ENCODE measurements at regions not wholly inside any gene's neighbourhood (a gene's known extent, or its start where the extent isn't known, plus 50 kb on each side); places are given as distances from the start of the nearest gene placed in this dataset.

- no peak overlapping the region for H3K4me3 ChIP-seq (ENCODE audit: low read depth in 1 of 2, low read length in 2 of 2)
- no peaks in the 10 kb centered on the region for H3K36me3 ChIP-seq (ENCODE audit: insufficient read depth, low read length)
- no peak overlapping the region for H3K27ac ChIP-seq (ENCODE audit: low read depth, low read length)
- no peaks in the 10 kb centered on the region for H3K27me3 ChIP-seq (ENCODE audit: control insufficient read depth in 1 of 2, insufficient read depth in 2 of 2, low read length in 2 of 2)
- no peak overlapping the region for H3K9ac ChIP-seq (ENCODE audit: low read length)
- peaks cover 34% of the 10 kb centered on the region for H3K4me1 ChIP-seq (ENCODE audit: insufficient read depth, low read length)
- H3K9me3 ChIP-seq (ENCODE audit: low read length): no peaks in the 10 kb centered on the region
These were observed 246.3 kb upstream of the KLF4 start for GRCh38 chr9:107735821-107736220.

- Histone ChIP-seq H3K9ac (ENCODE audit: low read length) (no peak overlapping the region), H3K27me3 (ENCODE audit: control insufficient read depth in 1 of 2, insufficient read depth in 2 of 2, low read length in 2 of 2) (no peaks in the 10 kb centered on the region), H3K27ac (ENCODE audit: low read depth, low read length) (peak overlapping the region; percentile 40), H3K4me1 (ENCODE audit: insufficient read depth, low read length) (peaks cover 23% of the 10 kb centered on the region), H3K36me3 (ENCODE audit: insufficient read depth, low read length) (no peaks in the 10 kb centered on the region), H3K4me3 (ENCODE audit: low read depth in 1 of 2, low read length in 2 of 2) (no peak overlapping the region), H3K9me3 (ENCODE audit: low read length) (no peaks in the 10 kb centered on the region)
These were observed 244.9 kb upstream of the KLF4 start for GRCh38 chr9:107734256-107735013.

GRCh38 chr9:107733523-107733894 is 243.9 kb upstream of the KLF4 start:
- H3K9ac ChIP-seq (ENCODE audit: low read length): peak overlapping the region; percentile 17
- H3K4me3 ChIP-seq (ENCODE audit: low read depth in 1 of 2, low read length in 2 of 2): peak overlapping the region; percentile 3 to 55
- no peaks in the 10 kb centered on the region for H3K9me3 ChIP-seq (ENCODE audit: low read length)
- H3K4me1 ChIP-seq (ENCODE audit: insufficient read depth, low read length): peaks cover 23% of the 10 kb centered on the region
- H3K27me3 ChIP-seq (ENCODE audit: control insufficient read depth in 1 of 2, insufficient read depth in 2 of 2, low read length in 2 of 2): no peaks in the 10 kb centered on the region
- no peaks in the 10 kb centered on the region for H3K36me3 ChIP-seq (ENCODE audit: insufficient read depth, low read length)
- peak overlapping the region; percentile 50 for H3K27ac ChIP-seq (ENCODE audit: low read depth, low read length)

- Histone ChIP-seq H3K9me3 (ENCODE audit: low read length) (no peaks in the 10 kb centered on the region), H3K27ac (ENCODE audit: low read depth, low read length) (peak overlapping the region; percentile 50), H3K4me1 (ENCODE audit: insufficient read depth, low read length) (peaks cover 23% of the 10 kb centered on the region), H3K27me3 (ENCODE audit: control insufficient read depth in 1 of 2, insufficient read depth in 2 of 2, low read length in 2 of 2) (no peaks in the 10 kb centered on the region), H3K36me3 (ENCODE audit: insufficient read depth, low read length) (no peaks in the 10 kb centered on the region), H3K9ac (ENCODE audit: low read length) (peak overlapping the region; percentile 17), H3K4me3 (ENCODE audit: low read depth in 1 of 2, low read length in 2 of 2) (peak overlapping the region; percentile 3 to 55)
These were observed 243.4 kb upstream of the KLF4 start for GRCh38 chr9:107732781-107733522.

DNA sequence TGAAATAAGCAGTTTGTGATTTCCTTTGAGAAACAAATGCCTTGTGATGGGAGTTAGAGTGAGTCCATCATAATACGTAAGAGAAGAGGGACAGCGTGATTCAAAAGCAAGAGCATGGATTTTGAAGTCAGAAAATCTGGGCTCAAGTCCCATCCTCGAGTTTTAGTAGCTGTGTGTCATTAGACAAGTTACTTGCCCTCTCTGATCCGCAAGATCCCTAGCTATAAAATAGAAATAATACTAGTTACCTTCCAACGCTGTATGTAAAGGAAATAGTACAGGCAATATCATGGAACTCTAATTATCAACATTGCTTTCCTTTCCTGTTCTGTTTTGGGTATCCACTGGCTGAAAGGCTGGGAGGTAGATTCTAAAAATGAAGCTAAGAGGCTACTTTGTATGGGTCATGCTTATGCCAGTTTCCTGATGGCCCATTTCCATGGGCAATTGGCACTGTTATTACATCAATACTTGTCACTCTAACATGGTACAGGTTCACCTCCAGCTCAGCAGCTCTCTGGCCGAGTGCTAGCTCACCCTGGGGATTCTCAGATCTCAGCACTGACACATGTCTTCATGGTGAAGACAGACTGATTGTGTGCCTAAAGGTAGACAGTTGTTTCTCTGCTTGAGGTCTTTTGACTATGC is 241.7 kb upstream of the KLF4 start:
- Histone ChIP-seq H3K4me3 (ENCODE audit: low read depth in 1 of 2, low read length in 2 of 2) (no peak overlapping the region), H3K36me3 (ENCODE audit: insufficient read depth, low read length) (no peaks in the 10 kb centered on the region), H3K27me3 (ENCODE audit: control insufficient read depth in 1 of 2, insufficient read depth in 2 of 2, low read length in 2 of 2) (no peaks in the 10 kb centered on the region), H3K4me1 (ENCODE audit: insufficient read depth, low read length) (peaks cover 23% of the 10 kb centered on the region), H3K9me3 (ENCODE audit: low read length) (no peaks in the 10 kb centered on the region), H3K9ac (ENCODE audit: low read length) (no peak overlapping the region), H3K27ac (ENCODE audit: low read depth, low read length) (no peak overlapping the region)

DNA sequence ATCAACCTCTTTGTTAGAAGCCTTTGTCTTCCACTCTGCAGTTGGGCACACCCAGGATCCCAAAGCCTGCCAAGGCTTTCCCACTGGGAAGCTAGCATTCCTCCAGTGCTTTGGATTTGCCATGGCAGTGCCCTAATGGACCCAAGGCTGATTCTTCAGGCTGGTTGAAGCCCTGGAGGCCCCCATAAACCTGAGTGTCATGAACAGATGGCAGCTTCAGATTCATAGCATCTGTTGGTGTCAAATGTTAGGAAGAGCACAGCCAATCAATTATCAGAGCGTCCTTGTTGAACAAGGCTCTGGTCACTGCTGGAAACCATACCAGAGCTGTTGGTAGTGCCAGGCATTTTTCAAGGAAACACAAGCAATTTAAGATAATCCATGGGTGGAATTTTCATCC is 241.1 kb upstream of the KLF4 start:
- Histone ChIP-seq H3K4me3 (ENCODE audit: low read depth in 1 of 2, low read length in 2 of 2) (no peak overlapping the region), H3K27ac (ENCODE audit: low read depth, low read length) (no peak overlapping the region), H3K4me1 (ENCODE audit: insufficient read depth, low read length) (peaks cover 23% of the 10 kb centered on the region), H3K36me3 (ENCODE audit: insufficient read depth, low read length) (no peaks in the 10 kb centered on the region), H3K9me3 (ENCODE audit: low read length) (no peaks in the 10 kb centered on the region), H3K9ac (ENCODE audit: low read length) (no peak overlapping the region), H3K27me3 (ENCODE audit: control insufficient read depth in 1 of 2, insufficient read depth in 2 of 2, low read length in 2 of 2) (no peaks in the 10 kb centered on the region)

- no peaks in the 10 kb centered on the region for H3K36me3 ChIP-seq (ENCODE audit: insufficient read depth, low read length)
- peaks cover under 1% of the 10 kb centered on the region for H3K4me1 ChIP-seq (ENCODE audit: insufficient read depth, low read length)
- no peaks in the 10 kb centered on the region for H3K27me3 ChIP-seq (ENCODE audit: control insufficient read depth in 1 of 2, insufficient read depth in 2 of 2, low read length in 2 of 2)
- no peaks in the 10 kb centered on the region for H3K9me3 ChIP-seq (ENCODE audit: low read length)
- H3K4me3 ChIP-seq (ENCODE audit: low read depth in 1 of 2, low read length in 2 of 2): no peak overlapping the region
- H3K9ac ChIP-seq (ENCODE audit: low read length): no peak overlapping the region
- no peak overlapping the region for H3K27ac ChIP-seq (ENCODE audit: low read depth, low read length)
These were observed 237.7 kb upstream of the KLF4 start for GRCh38 chr9:107727086-107727780.

DNA sequence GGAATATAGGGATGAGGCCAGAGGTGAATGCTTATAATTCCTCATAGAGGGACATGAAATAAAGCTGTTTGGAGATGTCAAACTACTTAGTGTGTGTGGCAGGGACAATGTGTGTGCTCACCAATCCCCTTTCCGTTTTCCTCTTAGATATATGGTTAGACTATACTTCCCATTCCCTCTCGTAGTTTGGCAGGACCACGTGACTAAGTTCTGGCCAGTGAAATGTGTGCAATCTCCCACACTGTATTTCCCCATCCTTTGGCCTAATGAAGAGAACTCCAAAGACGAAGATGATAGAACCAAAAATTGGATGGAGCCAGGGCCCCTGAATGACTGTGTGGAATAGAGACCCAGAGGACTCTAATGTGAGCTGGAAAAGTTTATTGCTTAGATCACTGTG is 233.4 kb upstream of the KLF4 start:
- Histone ChIP-seq H3K27me3 (ENCODE audit: control insufficient read depth in 1 of 2, insufficient read depth in 2 of 2, low read length in 2 of 2) (no peaks in the 10 kb centered on the region), H3K36me3 (ENCODE audit: insufficient read depth, low read length) (no peaks in the 10 kb centered on the region), H3K4me3 (ENCODE audit: low read depth in 1 of 2, low read length in 2 of 2) (no peak overlapping the region), H3K9ac (ENCODE audit: low read length) (no peak overlapping the region), H3K9me3 (ENCODE audit: low read length) (no peaks in the 10 kb centered on the region), H3K4me1 (ENCODE audit: insufficient read depth, low read length) (no peaks in the 10 kb centered on the region), H3K27ac (ENCODE audit: low read depth, low read length) (no peak overlapping the region)

GRCh38 chr9:107721705-107722245 is 232.2 kb upstream of the KLF4 start:
- Histone ChIP-seq H3K9me3 (ENCODE audit: low read length) (no peaks in the 10 kb centered on the region), H3K27ac (ENCODE audit: low read depth, low read length) (no peak overlapping the region), H3K4me3 (ENCODE audit: low read depth in 1 of 2, low read length in 2 of 2) (no peak overlapping the region), H3K4me1 (ENCODE audit: insufficient read depth, low read length) (no peaks in the 10 kb centered on the region), H3K9ac (ENCODE audit: low read length) (no peak overlapping the region), H3K27me3 (ENCODE audit: control insufficient read depth in 1 of 2, insufficient read depth in 2 of 2, low read length in 2 of 2) (no peaks in the 10 kb centered on the region), H3K36me3 (ENCODE audit: insufficient read depth, low read length) (no peaks in the 10 kb centered on the region)

- Histone ChIP-seq H3K27ac (ENCODE audit: low read depth, low read length) (no peak overlapping the region), H3K36me3 (ENCODE audit: insufficient read depth, low read length) (no peaks in the 10 kb centered on the region), H3K4me1 (ENCODE audit: insufficient read depth, low read length) (no peaks in the 10 kb centered on the region), H3K4me3 (ENCODE audit: low read depth in 1 of 2, low read length in 2 of 2) (no peak overlapping the region), H3K27me3 (ENCODE audit: control insufficient read depth in 1 of 2, insufficient read depth in 2 of 2, low read length in 2 of 2) (no peaks in the 10 kb centered on the region), H3K9me3 (ENCODE audit: low read length) (no peaks in the 10 kb centered on the region), H3K9ac (ENCODE audit: low read length) (no peak overlapping the region)
These were observed 230.9 kb upstream of the KLF4 start for GRCh38 chr9:107720501-107720900.

Measured in muscle layer of colon (tissue), 2 donors.